Right atrium auricular region (tissue), 2 donors: ENCODE measurements at regions not wholly inside any gene's neighbourhood (a gene's known extent, or its start where the extent isn't known, plus 50 kb on each side); places are given as distances from the start of the nearest gene placed in this dataset.

ENCODE experiments used
- DNase-seq: peaks from one replicate; pipeline ENCODE4 v3.0.0-alpha.2; 2019; ENCODE audit warnings: low spot score
- H3K27ac ChIP-seq, 2 donors: fragments of 200-600 bp; sonication (generic); 1 replicate in 1 of 2; 2 replicates in 1 of 2; pipeline ENCODE4 v1.5.1; 2016 to 2019
- H3K27me3 ChIP-seq, 2 donors: fragments of 200-600 bp; sonication (generic); one replicate each; pipeline versions ENCODE4 v1.5.1 to v1.6.0; 2017 to 2019
- H3K36me3 ChIP-seq: fragments of 200-600 bp; sonication (generic); one replicate; pipeline ENCODE4 v1.5.1; 2016
- H3K4me1 ChIP-seq, 2 donors: fragments of 200-600 bp; sonication (generic); one replicate each; pipeline versions ENCODE4 v1.5.1 to v1.6.0; 2017 to 2019
- H3K4me3 ChIP-seq, 2 donors: fragments of 200-600 bp; sonication (generic); 1 replicate in 1 of 2; 2 replicates in 1 of 2; pipeline ENCODE4 v1.5.1; 2017 to 2019; ENCODE audit warnings: mild to moderate bottlenecking in 1 of 2, moderate library complexity in 1 of 2
- H3K9me3 ChIP-seq, 2 donors: fragments of 200-600 bp; sonication (generic); one replicate each; pipeline ENCODE4 v1.5.1; 2019
- CTCF ChIP-seq, 2 donors: fragments of 200-600 bp; sonication (generic); IDR thresholded peaks; one replicate each; pipeline ENCODE4 v1.5.1; 2019; ENCODE audit warnings: antibody characterized with exemption in 2 of 2

- TF ChIP-seq CTCF (IDR thresholded peaks at IDR 0.05) = no peak
- Histone ChIP-seq H3K36me3 (no peaks in the 10 kb centered on the region), H3K4me1 (no peaks in the 10 kb centered on the region), H3K27me3 (no peaks in the 10 kb centered on the region), H3K27ac (no peak overlapping the region), H3K4me3 (no peak overlapping the region), H3K9me3 (no peaks in the 10 kb centered on the region)
- DNase-seq = peak; percentile 46
These were observed 94.5 kb upstream of the TOP3B start for GRCh38 chr22:22076932-22077703.

GRCh38 chr22:22076361-22076760 is 93.8 kb upstream of the TOP3B start:
- H3K27ac ChIP-seq = no peak overlapping the region
- peak; percentile 50 for DNase-seq
- no peaks in the 10 kb centered on the region for H3K27me3 ChIP-seq
- no peaks in the 10 kb centered on the region for H3K9me3 ChIP-seq
- H3K4me1 ChIP-seq = no peaks in the 10 kb centered on the region
- TF ChIP-seq CTCF (IDR thresholded peaks at IDR 0.05) = no peak
- H3K36me3 ChIP-seq = no peaks in the 10 kb centered on the region
- H3K4me3 ChIP-seq = no peak overlapping the region

- no peak overlapping the region for H3K4me3 ChIP-seq
- H3K27me3 ChIP-seq = no peaks in the 10 kb centered on the region
- no peaks in the 10 kb centered on the region for H3K9me3 ChIP-seq
- H3K36me3 ChIP-seq = no peaks in the 10 kb centered on the region
- no peak for TF ChIP-seq CTCF (IDR thresholded peaks at IDR 0.05)
- no peaks in the 10 kb centered on the region for H3K4me1 ChIP-seq
- no peak overlapping the region for H3K27ac ChIP-seq
- DNase-seq = peak; percentile 38
These were observed 93.0 kb upstream of the TOP3B start for GRCh38 chr22:22075382-22076163.

GRCh38 chr22:22074634-22075381 is 92.2 kb upstream of the TOP3B start:
- Histone ChIP-seq H3K27ac (no peak overlapping the region), H3K9me3 (no peaks in the 10 kb centered on the region), H3K27me3 (no peaks in the 10 kb centered on the region), H3K36me3 (no peaks in the 10 kb centered on the region), H3K4me1 (no peaks in the 10 kb centered on the region), H3K4me3 (no peak overlapping the region)
- peak; percentile 54 for DNase-seq
- TF ChIP-seq CTCF (IDR thresholded peaks at IDR 0.05) = no peak

- H3K4me3 ChIP-seq = no peak overlapping the region
- no peaks in the 10 kb centered on the region for H3K36me3 ChIP-seq
- no peak overlapping the region for H3K27ac ChIP-seq
- H3K27me3 ChIP-seq = no peaks in the 10 kb centered on the region
- DNase-seq = peak; percentile 50
- H3K4me1 ChIP-seq = no peaks in the 10 kb centered on the region
- TF ChIP-seq CTCF (IDR thresholded peaks at IDR 0.05) = no peak
- H3K9me3 ChIP-seq = no peaks in the 10 kb centered on the region
These were observed 91.4 kb upstream of the TOP3B start for GRCh38 chr22:22073769-22074561.
